Activated CD8-positive, alpha-beta memory T cell treated with anti-CD3 and anti-CD28 coated beads for 24 hours (primary cell): ENCODE measurements at regions not wholly inside any gene's neighbourhood (a gene's known extent, or its start where the extent isn't known, plus 50 kb on each side); places are given as distances from the start of the nearest gene placed in this dataset.

Experiments
- DNase-seq: peaks from one replicate; pipeline ENCODE4 v3.0.0-alpha.2; 2020

DNA sequence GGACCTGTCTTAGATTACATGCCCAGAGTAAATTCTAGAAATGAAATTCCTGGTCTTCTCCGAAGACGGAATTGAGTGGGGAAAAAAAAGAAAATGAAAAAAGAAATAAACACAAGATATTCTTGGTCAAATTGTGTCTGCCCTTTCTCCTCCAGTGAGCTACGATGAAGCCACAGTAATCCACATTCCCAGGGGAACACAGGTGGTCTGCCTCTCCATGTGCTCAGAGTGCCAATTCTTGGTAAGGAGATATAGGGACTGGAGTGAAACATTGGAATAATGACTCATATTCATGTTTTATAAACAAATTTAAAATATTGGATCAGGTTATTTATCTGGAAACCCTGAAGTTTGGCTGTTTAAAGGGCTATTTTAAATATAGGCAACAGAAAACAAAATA is 54.2 kb upstream of the MGST2 start:
- no peak for DNase-seq

DNA sequence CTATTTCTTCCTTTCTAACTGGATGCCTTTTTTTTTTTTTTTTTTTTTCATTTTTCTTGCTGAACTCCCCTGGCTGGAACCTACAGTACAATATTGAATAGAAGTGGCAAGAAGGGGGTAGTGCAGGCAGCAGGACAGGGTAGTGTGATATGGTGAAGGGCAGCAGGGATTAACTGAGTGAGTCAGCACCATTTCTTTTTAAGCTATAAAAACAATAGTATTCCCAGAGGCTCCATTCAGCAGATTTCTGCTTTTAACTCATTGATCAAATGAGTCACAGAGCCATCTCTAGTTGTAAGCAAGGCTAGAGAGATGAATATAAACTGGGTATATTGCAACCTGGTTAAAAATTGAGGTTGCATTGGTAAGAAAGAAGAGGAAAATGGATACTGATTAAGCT is 53.6 kb upstream of the SETD7 start:
- no peak for DNase-seq

DNA sequence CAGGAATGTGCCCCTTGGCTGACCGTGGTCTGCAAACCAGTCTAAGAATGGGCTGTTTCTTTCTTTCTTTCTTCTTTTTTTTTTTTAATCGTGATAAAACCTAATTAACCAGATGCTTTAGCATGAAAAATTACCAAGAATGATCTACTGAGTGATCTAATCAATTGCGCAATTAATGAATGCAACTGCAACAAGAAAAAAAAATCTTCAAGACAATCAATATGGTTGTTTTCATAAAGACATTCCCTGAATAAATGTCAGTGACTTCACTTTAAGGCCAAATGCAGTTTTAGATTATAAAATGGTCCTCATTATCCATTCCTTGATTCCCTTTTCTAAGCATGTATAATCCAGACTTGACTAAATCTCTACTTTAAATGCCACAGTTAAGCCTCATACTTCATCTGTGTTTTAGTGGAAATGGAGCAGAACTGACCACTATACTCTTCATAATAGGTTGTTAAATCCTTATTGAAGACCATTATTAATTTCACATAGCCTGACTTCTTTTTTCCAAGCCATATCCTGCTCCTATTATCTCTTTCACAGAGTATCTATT is 51.6 kb upstream of the SETD7 start:
- no peak for DNase-seq

DNA sequence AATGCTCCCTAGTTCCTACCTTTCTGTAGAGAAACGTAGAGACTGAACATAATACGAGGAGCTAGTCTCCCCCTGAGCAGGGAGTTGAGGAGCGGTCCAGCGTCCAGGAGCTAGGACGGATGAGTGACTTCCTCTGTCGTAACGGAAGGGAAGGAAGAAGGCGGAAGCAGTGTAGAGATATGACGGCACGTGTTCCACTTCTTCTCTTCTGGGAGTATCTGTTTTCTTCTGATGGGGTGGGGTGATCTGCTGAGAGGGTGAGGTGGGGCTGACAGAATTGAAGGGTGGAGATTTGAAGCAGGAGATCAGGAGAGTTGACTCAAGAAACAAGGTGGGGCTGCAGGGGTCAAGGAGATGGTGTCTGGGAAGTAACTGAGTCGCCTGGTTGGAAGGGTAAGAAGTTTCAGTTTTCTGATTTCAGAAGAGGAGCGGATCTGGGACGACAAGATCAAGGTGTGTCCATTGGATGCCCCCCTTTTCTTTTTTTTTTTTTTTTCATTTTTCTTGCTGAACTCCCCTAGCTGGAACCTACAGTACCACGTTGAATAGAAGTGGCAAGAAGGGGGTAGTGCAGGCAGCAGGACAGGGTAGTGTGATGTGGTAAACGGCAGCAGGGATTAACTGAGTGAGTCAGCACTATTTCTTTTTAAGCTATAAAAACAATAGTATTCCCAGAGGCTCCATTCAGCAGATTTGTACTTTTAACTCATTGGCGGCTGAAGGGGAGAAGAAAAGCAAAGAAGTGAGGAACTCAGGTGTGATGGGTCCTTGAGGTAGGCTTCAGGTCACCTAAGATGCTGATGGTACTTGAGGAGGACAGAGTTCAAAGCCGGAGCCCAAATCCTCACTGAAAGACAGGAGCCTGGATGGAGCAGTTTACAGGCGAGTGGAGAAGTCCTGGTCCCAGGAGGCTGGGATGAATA is 50.8 kb upstream of the SETD7 start:
- DNase-seq: peak; percentile 64

DNA sequence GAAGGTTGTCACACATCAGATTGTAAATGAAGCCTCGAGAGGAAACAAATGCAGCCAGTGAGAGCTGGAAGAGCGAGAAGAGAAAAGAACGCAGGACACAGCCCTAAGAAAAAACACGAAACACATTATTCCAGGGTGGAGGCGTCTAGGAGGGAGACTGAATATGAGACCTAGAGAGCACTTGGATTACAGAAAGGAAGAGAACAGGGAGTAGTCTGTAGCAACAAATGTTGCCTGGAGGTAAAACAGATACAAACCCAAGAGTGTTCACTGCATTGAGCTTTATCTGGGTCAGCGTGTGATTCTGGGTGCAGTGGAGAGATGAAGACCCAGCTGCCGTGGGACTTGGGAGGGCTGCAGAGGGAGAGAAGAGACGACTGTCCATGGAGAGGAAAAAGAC is 50.1 kb upstream of the SETD7 start:
- DNase-seq: no peak
